ENCODE measurements at regions not wholly inside any gene's neighbourhood (a gene's known extent, or its start where the extent isn't known, plus 50 kb on each side); places are given as distances from the start of the nearest gene placed in this dataset.

DNA sequence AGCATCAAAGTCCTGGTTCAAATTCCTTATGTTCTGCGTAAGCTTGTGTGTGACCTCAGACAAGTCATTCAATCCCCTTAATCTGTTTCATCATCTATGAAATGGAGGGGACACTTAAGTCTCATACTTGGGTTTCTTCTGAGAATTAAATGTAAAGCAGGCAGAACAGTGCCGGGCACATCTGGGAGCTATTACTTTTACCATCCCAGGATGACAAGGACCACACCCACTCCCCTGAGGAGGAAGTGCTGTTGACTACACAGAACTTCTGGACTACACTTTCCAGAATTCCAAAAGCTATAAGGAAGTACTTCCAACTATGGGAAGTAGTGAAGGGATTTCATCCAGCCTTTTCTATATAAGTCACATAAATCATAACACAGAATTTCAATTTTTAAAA is 294.9 kb downstream of the IPMK start:
- Mint-ChIP-seq H3K4me1 (no peaks in the 10 kb centered on the region), H3K27me3 (ENCODE audit: low read depth in 2 of 2) (no peaks in the 10 kb centered on the region), H3K27ac (no peak overlapping the region), H3K36me3 (no peaks in the 10 kb centered on the region), H3K4me3 (no peak overlapping the region), H3K9me3 (peaks cover 3 to 8% of the 10 kb centered on the region in 2 donors)
- WGBS (ENCODE audit: insufficient coverage), result 92% methylated on average over 2 of the region's 2 CpGs
- intact Hi-C loops (cut with micrococcal nuclease), result no loop called here
- ATAC-seq (no peak), DNase-seq (no peak)
- Histone ChIP-seq H3K4me1 (ENCODE audit: control insufficient read depth, insufficient read depth, low read length) (no peaks in the 10 kb centered on the region), H3K27me3 (ENCODE audit: control insufficient read depth, insufficient read depth, low read length) (no peaks in the 10 kb centered on the region), H3K4me3 (ENCODE audit: low read length) (no peak overlapping the region), H3K9me3 (ENCODE audit: control insufficient read depth, insufficient read depth, low read length) (no peaks in the 10 kb centered on the region), H3K27ac (ENCODE audit: low read length) (no peak overlapping the region), H3K36me3 (ENCODE audit: control insufficient read depth, insufficient read depth, low read length) (no peaks in the 10 kb centered on the region)
- TF ChIP-seq, protein P1, sequence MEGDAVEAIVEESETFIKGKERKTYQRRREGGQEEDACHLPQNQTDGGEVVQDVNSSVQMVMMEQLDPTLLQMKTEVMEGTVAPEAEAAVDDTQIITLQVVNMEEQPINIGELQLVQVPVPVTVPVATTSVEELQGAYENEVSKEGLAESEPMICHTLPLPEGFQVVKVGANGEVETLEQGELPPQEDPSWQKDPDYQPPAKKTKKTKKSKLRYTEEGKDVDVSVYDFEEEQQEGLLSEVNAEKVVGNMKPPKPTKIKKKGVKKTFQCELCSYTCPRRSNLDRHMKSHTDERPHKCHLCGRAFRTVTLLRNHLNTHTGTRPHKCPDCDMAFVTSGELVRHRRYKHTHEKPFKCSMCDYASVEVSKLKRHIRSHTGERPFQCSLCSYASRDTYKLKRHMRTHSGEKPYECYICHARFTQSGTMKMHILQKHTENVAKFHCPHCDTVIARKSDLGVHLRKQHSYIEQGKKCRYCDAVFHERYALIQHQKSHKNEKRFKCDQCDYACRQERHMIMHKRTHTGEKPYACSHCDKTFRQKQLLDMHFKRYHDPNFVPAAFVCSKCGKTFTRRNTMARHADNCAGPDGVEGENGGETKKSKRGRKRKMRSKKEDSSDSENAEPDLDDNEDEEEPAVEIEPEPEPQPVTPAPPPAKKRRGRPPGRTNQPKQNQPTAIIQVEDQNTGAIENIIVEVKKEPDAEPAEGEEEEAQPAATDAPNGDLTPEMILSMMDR (IDR thresholded peaks at IDR 0.05), result no peak

DNA sequence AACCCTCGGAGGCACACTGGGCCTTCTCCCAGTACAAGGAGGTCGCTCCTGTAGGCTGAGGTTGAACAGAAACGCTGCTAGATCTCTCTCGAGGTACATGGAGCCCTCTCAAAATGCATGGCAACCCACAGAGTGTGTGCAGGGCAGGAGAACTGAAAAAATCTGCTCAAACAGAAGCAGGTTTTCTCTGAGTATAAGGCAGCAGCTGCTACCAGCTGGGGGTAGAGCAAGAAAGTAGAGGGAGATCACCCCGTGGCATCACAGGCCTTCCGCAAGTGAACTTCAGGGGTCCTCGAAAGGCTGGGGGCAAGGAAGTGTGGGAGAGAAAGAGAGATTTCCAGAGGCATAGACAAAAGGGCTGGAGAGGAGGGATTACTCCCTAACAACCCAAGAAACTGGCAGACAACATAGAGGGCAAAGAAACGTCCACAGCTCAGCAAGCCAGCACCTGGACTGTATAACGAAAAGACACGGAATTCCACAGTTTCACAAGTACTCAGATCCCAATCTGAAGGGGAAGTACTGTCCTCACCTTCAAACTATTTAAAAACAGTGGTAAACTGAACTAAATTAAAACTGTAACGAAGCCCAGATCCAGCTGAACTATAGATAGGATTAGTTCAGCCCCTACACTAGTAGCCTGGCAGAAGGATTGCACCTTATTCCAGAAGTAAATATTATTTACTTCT is 299.2 kb downstream of the IPMK start:
- Mint-ChIP-seq H3K27ac (no peak overlapping the region), H3K4me3 (no peak overlapping the region), H3K27me3 (ENCODE audit: low read depth in 2 of 2) (no peaks in the 10 kb centered on the region), H3K9me3 (peaks cover 4 to 7% of the 10 kb centered on the region in 2 donors), H3K36me3 (no peaks in the 10 kb centered on the region), H3K4me1 (no peaks in the 10 kb centered on the region)
- no peak for DNase-seq
- Histone ChIP-seq H3K9me3 (ENCODE audit: control insufficient read depth, insufficient read depth, low read length) (no peaks in the 10 kb centered on the region), H3K4me1 (ENCODE audit: control insufficient read depth, insufficient read depth, low read length) (no peaks in the 10 kb centered on the region), H3K36me3 (ENCODE audit: control insufficient read depth, insufficient read depth, low read length) (no peaks in the 10 kb centered on the region), H3K4me3 (ENCODE audit: low read length) (no peak overlapping the region), H3K27ac (ENCODE audit: low read length) (no peak overlapping the region), H3K27me3 (ENCODE audit: control insufficient read depth, insufficient read depth, low read length) (no peaks in the 10 kb centered on the region)
- no peak for ATAC-seq
- TF ChIP-seq, protein P1 (IDR thresholded peaks at IDR 0.05), result no peak
- intact Hi-C loops (cut with micrococcal nuclease), result no loop called here
- WGBS (ENCODE audit: insufficient coverage), result 85% methylated on average over 11 of the region's 11 CpGs

DNA sequence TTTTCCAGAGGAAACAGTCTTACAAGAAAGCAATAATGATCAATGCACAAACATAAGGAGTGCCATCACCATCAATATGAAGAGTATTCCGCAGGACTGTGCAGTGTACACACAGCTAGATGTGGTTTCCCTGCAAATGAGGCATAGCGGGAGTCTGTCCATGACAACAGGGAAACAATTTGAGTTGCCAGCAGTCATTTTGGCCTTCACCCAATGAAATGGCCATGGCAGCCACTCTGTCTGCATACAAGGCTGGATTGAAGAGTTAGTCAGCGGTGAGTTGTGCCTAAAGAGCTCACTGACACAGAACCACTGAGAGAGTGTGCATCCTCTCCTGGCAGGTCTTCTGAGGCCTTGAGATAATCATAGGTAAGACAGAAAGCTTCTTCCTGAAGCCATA is 303.3 kb downstream of the IPMK start:
- Histone ChIP-seq H3K27me3 (ENCODE audit: control insufficient read depth, insufficient read depth, low read length) (no peaks in the 10 kb centered on the region), H3K4me1 (ENCODE audit: control insufficient read depth, insufficient read depth, low read length) (no peaks in the 10 kb centered on the region), H3K9me3 (ENCODE audit: control insufficient read depth, insufficient read depth, low read length) (no peaks in the 10 kb centered on the region), H3K4me3 (ENCODE audit: low read length) (no peak overlapping the region), H3K36me3 (ENCODE audit: control insufficient read depth, insufficient read depth, low read length) (no peaks in the 10 kb centered on the region), H3K27ac (ENCODE audit: low read length) (no peak overlapping the region)
- no peak for DNase-seq
- Mint-ChIP-seq H3K9me3 (peaks cover 8 to 11% of the 10 kb centered on the region in 2 donors), H3K36me3 (no peaks in the 10 kb centered on the region), H3K4me1 (no peaks in the 10 kb centered on the region), H3K27ac (no peak overlapping the region), H3K4me3 (no peak overlapping the region), H3K27me3 (ENCODE audit: low read depth in 2 of 2) (no peaks in the 10 kb centered on the region)
- TF ChIP-seq, protein P1 (IDR thresholded peaks at IDR 0.05), result no peak
- intact Hi-C loops (cut with micrococcal nuclease), result no loop called here
- WGBS (ENCODE audit: insufficient coverage), result 94% methylated on average over 3 of the region's 3 CpGs
- no peak for ATAC-seq

DNA sequence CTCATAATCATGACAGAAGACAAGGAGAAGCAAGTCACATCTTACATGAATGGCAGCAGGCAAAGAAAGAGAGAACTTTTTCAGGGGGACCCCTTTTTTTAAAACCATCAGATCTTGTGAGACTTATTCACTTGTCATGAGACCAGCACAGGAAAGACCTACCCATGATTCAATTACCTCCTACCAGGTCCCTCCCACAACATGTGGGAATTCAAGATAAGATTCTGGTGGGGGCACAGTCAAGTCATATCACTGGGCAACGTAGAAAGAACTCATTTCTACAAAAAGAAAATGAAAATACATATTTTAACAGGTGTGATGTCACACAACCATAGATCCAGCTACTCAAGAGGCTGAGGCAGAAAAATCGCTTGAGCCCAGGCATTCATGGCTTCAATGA is 304.1 kb downstream of the IPMK start:
- no peaks in the 10 kb centered on the region for H3K4me1 ChIP-seq (ENCODE audit: control insufficient read depth, insufficient read depth, low read length)
- H3K36me3 ChIP-seq (ENCODE audit: control insufficient read depth, insufficient read depth, low read length), result no peaks in the 10 kb centered on the region
- H3K27ac ChIP-seq (ENCODE audit: low read length), result no peak overlapping the region
- WGBS (ENCODE audit: insufficient coverage), result 50% methylated on average over 2 of the region's 2 CpGs
- Mint-ChIP-seq H3K9me3 (peaks cover 8 to 11% of the 10 kb centered on the region in 2 donors), H3K27me3 (ENCODE audit: low read depth in 2 of 2) (no peaks in the 10 kb centered on the region), H3K36me3 (no peaks in the 10 kb centered on the region), H3K4me1 (no peaks in the 10 kb centered on the region), H3K27ac (no peak overlapping the region), H3K4me3 (no peak overlapping the region)
- H3K9me3 ChIP-seq (ENCODE audit: control insufficient read depth, insufficient read depth, low read length), result no peaks in the 10 kb centered on the region
- DNase-seq, result no peak
- H3K27me3 ChIP-seq (ENCODE audit: control insufficient read depth, insufficient read depth, low read length), result no peaks in the 10 kb centered on the region
- H3K4me3 ChIP-seq (ENCODE audit: low read length), result no peak overlapping the region
- intact Hi-C loops (cut with micrococcal nuclease), result no loop called here
- TF ChIP-seq, protein P1 (IDR thresholded peaks at IDR 0.05), result no peak
- no peak for ATAC-seq
